ENCODE measurements at regions not wholly inside any gene's neighbourhood (a gene's known extent, or its start where the extent isn't known, plus 50 kb on each side); places are given as distances from the start of the nearest gene placed in this dataset.

DNA sequence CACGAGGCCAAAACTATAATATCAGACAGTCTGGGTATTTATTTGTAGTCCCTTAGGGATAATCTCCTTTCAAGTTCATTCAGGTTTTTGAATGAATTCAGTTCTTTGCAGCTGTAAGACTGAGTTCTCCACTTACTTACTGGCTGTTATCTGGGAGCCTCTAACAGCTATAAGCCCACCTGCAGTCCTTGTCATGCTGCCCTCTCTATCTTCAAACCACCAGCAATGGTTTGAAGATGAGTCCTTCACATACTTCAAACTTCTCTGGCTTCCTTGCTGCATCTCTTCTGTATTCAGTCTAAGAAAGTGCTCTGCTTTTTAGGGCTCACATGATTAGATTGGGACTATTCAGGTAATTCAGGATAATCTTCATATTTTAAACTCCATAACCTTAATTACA is 154.5 kb upstream of the STT3B start:
- Histone ChIP-seq H3K9ac (ENCODE audit: low read depth, low read length) (no peak overlapping the region), H3K27me3 (ENCODE audit: control insufficient read depth, insufficient read depth, low read length) (no peaks in the 10 kb centered on the region), H3K4me3 (ENCODE audit: low read depth, low read length) (no peak overlapping the region), H3K27ac (ENCODE audit: low read depth, low read length) (no peak overlapping the region), H3K9me3 (ENCODE audit: control insufficient read depth, insufficient read depth, low read length) (no peaks in the 10 kb centered on the region), H3K4me1 (ENCODE audit: control insufficient read depth, insufficient read depth, low read length) (no peaks in the 10 kb centered on the region), H3K36me3 (ENCODE audit: control insufficient read depth, insufficient read depth, low read length) (no peaks in the 10 kb centered on the region)

DNA sequence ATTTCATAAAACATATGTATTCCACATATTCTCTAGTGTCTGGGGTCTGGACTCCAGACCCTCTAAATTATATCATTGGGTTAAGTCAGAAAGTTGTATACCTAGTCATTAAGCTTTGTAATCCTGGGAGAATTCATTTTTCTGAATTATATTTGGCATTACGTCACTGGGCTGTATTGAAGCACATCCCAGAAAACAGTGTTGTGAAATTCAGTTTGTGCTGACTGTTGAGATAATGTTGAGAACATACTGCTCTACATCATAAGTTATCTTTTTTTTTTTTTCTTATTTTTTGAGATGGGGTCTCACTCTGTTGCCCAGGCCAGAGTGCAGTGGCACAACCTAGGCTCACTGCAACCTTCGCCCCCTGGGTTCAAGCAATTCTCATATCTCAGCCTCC is 153.1 kb upstream of the STT3B start:
- Histone ChIP-seq H3K36me3 (ENCODE audit: control insufficient read depth, insufficient read depth, low read length) (no peaks in the 10 kb centered on the region), H3K9me3 (ENCODE audit: control insufficient read depth, insufficient read depth, low read length) (no peaks in the 10 kb centered on the region), H3K27ac (ENCODE audit: low read depth, low read length) (no peak overlapping the region), H3K9ac (ENCODE audit: low read depth, low read length) (no peak overlapping the region), H3K27me3 (ENCODE audit: control insufficient read depth, insufficient read depth, low read length) (no peaks in the 10 kb centered on the region), H3K4me3 (ENCODE audit: low read depth, low read length) (no peak overlapping the region), H3K4me1 (ENCODE audit: control insufficient read depth, insufficient read depth, low read length) (no peaks in the 10 kb centered on the region)

DNA sequence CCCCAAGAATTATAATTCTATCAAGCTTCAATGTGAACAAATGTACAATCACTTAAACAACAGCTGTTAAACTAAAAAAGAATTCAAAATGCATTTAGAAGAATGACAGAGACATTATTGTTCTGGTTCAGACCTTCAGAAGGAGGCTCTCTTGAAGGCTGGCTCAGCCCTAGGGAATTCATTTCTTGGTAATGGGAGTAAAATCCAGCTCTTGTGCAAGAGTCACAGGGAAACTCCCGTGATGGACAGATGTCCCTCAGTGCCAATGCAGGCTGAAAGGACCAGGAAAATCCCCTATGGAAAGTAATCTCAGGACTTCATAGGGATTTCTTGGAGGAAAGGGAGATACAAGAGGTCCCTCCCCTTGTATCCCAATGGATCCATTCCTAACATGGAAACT is 149.9 kb upstream of the STT3B start:
- H3K9ac ChIP-seq (ENCODE audit: low read depth, low read length), result no peak overlapping the region
- no peaks in the 10 kb centered on the region for H3K4me1 ChIP-seq (ENCODE audit: control insufficient read depth, insufficient read depth, low read length)
- H3K27ac ChIP-seq (ENCODE audit: low read depth, low read length), result no peak overlapping the region
- no peaks in the 10 kb centered on the region for H3K9me3 ChIP-seq (ENCODE audit: control insufficient read depth, insufficient read depth, low read length)
- H3K4me3 ChIP-seq (ENCODE audit: low read depth, low read length), result no peak overlapping the region
- H3K36me3 ChIP-seq (ENCODE audit: control insufficient read depth, insufficient read depth, low read length), result no peaks in the 10 kb centered on the region
- H3K27me3 ChIP-seq (ENCODE audit: control insufficient read depth, insufficient read depth, low read length), result no peaks in the 10 kb centered on the region

DNA sequence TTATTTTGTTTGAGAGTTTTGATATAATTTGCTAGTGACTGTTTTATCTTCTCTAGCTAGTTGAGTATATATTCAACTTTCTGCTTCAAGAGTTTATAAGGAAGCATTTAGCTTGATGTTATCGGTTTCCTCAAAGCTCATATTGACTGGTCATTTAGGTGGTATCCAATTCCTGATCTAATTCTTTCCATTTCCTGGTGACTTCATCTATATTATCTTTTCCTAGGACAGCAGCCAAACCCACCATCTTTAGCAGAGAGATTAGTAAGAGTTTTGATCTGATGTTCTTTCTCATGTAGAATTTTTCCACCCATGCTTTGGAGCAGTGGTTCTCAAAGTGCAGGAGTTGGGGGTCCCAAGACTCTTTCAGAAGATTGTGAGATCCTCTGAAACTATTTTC is 148.6 kb upstream of the STT3B start:
- no peak overlapping the region for H3K9ac ChIP-seq (ENCODE audit: low read depth, low read length)
- no peak overlapping the region for H3K4me3 ChIP-seq (ENCODE audit: low read depth, low read length)
- H3K9me3 ChIP-seq (ENCODE audit: control insufficient read depth, insufficient read depth, low read length), result no peaks in the 10 kb centered on the region
- no peaks in the 10 kb centered on the region for H3K36me3 ChIP-seq (ENCODE audit: control insufficient read depth, insufficient read depth, low read length)
- H3K27ac ChIP-seq (ENCODE audit: low read depth, low read length), result no peak overlapping the region
- no peaks in the 10 kb centered on the region for H3K27me3 ChIP-seq (ENCODE audit: control insufficient read depth, insufficient read depth, low read length)
- no peaks in the 10 kb centered on the region for H3K4me1 ChIP-seq (ENCODE audit: control insufficient read depth, insufficient read depth, low read length)

DNA sequence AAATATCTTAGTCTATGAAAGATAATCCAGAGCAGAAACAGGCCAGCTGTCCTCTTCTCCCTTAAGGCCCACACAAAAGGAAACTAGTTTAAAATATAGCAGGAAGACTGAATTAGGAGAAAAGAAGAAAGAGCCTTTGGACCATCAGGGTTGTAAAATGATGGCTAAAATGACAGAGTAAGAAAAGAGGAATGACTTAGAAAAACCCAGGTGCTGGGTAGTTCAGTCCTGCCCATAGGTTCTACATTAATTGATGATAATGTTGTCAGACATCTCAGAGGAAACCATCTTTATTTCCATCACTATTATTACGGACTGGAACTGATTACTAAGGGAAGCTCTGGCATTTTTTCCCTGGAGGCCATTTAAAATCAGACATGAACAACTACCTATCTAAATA is 142.8 kb upstream of the STT3B start:
- H3K9me3 ChIP-seq (ENCODE audit: control insufficient read depth, insufficient read depth, low read length), result no peaks in the 10 kb centered on the region
- no peak overlapping the region for H3K9ac ChIP-seq (ENCODE audit: low read depth, low read length)
- no peaks in the 10 kb centered on the region for H3K36me3 ChIP-seq (ENCODE audit: control insufficient read depth, insufficient read depth, low read length)
- peaks cover 17% of the 10 kb centered on the region for H3K4me1 ChIP-seq (ENCODE audit: control insufficient read depth, insufficient read depth, low read length)
- H3K27ac ChIP-seq (ENCODE audit: low read depth, low read length), result no peak overlapping the region
- H3K4me3 ChIP-seq (ENCODE audit: low read depth, low read length), result no peak overlapping the region
- H3K27me3 ChIP-seq (ENCODE audit: control insufficient read depth, insufficient read depth, low read length), result peaks cover 10% of the 10 kb centered on the region; the same call in 1 of the 2 replicates

DNA sequence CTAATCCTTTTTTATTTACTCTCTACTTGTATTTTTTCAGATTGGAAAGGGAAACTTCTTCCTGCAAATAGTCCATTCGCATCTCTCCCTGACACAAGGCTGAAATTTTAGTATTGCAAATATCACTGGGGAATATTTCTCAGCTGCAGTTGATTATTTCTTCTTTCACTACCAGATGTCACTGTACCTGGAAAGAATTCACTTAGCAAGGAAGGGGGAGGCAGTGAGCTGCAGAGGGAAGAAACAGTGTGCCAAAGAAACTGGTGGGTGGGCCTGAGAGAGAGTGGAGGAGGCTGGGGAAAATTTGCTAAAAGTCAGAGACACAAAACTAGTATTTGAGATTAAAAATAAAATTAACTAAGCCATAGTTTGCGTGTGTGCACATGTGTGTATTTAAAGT is 142.3 kb upstream of the STT3B start:
- Histone ChIP-seq H3K27ac (ENCODE audit: low read depth, low read length) (no peak overlapping the region), H3K4me3 (ENCODE audit: low read depth, low read length) (no peak overlapping the region), H3K27me3 (ENCODE audit: control insufficient read depth, insufficient read depth, low read length) (peaks cover 10% of the 10 kb centered on the region; the same call in 1 of the 2 replicates), H3K4me1 (ENCODE audit: control insufficient read depth, insufficient read depth, low read length) (peaks cover 17% of the 10 kb centered on the region), H3K9me3 (ENCODE audit: control insufficient read depth, insufficient read depth, low read length) (no peaks in the 10 kb centered on the region), H3K9ac (ENCODE audit: low read depth, low read length) (no peak overlapping the region), H3K36me3 (ENCODE audit: control insufficient read depth, insufficient read depth, low read length) (no peaks in the 10 kb centered on the region)

DNA sequence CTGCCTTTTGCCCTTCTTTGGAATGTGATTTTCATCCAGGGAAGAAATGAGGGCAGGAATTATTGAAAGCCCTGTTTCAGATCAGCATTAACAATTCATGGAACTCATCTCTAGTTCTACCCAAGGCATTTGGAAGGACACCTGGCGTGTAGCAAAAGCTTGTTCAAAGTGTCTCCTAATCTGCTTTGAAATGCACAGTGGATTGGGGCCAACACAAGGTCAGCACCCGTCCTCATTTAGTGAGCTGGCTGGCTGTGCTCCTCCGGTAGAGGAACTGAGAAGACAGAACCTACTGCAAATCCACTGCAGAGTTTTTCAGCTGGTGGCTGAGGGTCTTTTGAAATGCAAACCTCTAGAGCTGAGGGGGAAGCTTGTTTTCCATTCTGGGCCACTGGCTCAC is 141.6 kb upstream of the STT3B start:
- Histone ChIP-seq H3K9ac (ENCODE audit: low read depth, low read length) (no peak overlapping the region), H3K4me3 (ENCODE audit: low read depth, low read length) (no peak overlapping the region), H3K27ac (ENCODE audit: low read depth, low read length) (peak overlapping the region; percentile 67), H3K27me3 (ENCODE audit: control insufficient read depth, insufficient read depth, low read length) (peaks cover 10% of the 10 kb centered on the region; the same call in 1 of the 2 replicates), H3K36me3 (ENCODE audit: control insufficient read depth, insufficient read depth, low read length) (no peaks in the 10 kb centered on the region), H3K4me1 (ENCODE audit: control insufficient read depth, insufficient read depth, low read length) (peaks cover 17% of the 10 kb centered on the region), H3K9me3 (ENCODE audit: control insufficient read depth, insufficient read depth, low read length) (no peaks in the 10 kb centered on the region)

DNA sequence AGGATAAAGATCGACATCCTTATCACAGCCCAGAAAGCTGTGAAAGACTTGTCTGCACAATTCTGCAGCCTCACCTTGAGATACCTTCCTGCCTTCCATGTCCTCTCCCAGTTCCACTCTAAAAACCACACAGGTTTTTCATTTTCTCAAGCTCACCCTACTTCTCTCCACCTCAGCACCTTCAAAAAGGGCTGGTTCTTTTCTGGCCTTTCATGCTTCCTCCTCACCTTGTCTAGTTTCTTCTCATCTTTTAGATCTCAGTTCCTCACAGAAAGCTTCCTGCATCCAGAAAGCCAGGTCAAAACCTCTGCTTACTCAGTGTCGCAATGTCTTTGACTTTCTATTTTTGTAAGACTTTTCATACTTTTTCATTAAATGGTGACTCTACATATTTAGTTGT is 140.2 kb upstream of the STT3B start:
- Histone ChIP-seq H3K27me3 (ENCODE audit: control insufficient read depth, insufficient read depth, low read length) (peaks cover 10% of the 10 kb centered on the region; the same call in 1 of the 2 replicates), H3K36me3 (ENCODE audit: control insufficient read depth, insufficient read depth, low read length) (no peaks in the 10 kb centered on the region), H3K9me3 (ENCODE audit: control insufficient read depth, insufficient read depth, low read length) (no peaks in the 10 kb centered on the region), H3K9ac (ENCODE audit: low read depth, low read length) (no peak overlapping the region), H3K27ac (ENCODE audit: low read depth, low read length) (no peak overlapping the region), H3K4me1 (ENCODE audit: control insufficient read depth, insufficient read depth, low read length) (peaks cover 17% of the 10 kb centered on the region), H3K4me3 (ENCODE audit: low read depth, low read length) (no peak overlapping the region)

DNA sequence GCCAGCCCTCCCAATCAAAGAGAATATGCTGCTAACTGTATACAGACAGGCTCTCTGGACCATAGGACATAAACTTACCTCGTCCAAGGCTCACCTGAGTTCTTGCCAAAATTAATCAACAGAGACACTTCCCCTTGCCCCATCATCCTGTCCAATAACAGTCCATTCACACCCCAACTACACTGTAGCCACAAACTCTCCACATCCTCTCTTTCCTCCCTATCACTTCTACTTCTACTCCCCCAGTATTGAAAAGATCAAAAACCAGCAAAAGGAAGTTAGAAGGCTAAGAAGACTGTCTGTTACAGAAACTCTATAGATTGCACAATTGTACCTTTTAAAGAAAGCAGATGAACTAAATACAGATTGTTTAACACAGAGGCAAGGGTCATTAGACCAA is 133.5 kb upstream of the STT3B start:
- Histone ChIP-seq H3K9me3 (ENCODE audit: control insufficient read depth, insufficient read depth, low read length) (no peaks in the 10 kb centered on the region), H3K36me3 (ENCODE audit: control insufficient read depth, insufficient read depth, low read length) (no peaks in the 10 kb centered on the region), H3K27me3 (ENCODE audit: control insufficient read depth, insufficient read depth, low read length) (no peaks in the 10 kb centered on the region), H3K27ac (ENCODE audit: low read depth, low read length) (no peak overlapping the region), H3K4me3 (ENCODE audit: low read depth, low read length) (no peak overlapping the region), H3K9ac (ENCODE audit: low read depth, low read length) (no peak overlapping the region), H3K4me1 (ENCODE audit: control insufficient read depth, insufficient read depth, low read length) (no peaks in the 10 kb centered on the region)

DNA sequence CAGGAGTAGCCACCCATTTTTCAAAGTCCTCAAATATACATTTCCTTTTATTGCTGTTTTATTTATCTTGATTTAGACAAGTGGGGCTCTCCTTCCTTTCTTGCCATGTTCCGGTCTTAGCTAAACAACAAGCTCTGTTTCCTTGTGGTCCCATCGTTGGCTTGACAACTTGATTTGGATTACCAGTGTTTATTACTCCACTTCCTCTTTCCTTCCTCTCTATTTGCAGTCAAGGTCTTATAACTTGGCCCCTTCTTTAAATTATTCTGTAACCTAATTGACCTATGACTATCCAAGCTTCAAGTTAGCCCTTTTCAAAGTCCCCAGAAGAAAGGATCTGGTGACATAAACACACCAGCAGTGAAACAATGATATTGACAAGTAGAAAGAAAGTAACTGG is 130.6 kb upstream of the STT3B start:
- Histone ChIP-seq H3K27ac (ENCODE audit: low read depth, low read length) (no peak overlapping the region), H3K4me3 (ENCODE audit: low read depth, low read length) (no peak overlapping the region), H3K27me3 (ENCODE audit: control insufficient read depth, insufficient read depth, low read length) (no peaks in the 10 kb centered on the region), H3K4me1 (ENCODE audit: control insufficient read depth, insufficient read depth, low read length) (no peaks in the 10 kb centered on the region; the same call in 1 of the 2 replicates), H3K9me3 (ENCODE audit: control insufficient read depth, insufficient read depth, low read length) (no peaks in the 10 kb centered on the region), H3K9ac (ENCODE audit: low read depth, low read length) (no peak overlapping the region), H3K36me3 (ENCODE audit: control insufficient read depth, insufficient read depth, low read length) (no peaks in the 10 kb centered on the region)

DNA sequence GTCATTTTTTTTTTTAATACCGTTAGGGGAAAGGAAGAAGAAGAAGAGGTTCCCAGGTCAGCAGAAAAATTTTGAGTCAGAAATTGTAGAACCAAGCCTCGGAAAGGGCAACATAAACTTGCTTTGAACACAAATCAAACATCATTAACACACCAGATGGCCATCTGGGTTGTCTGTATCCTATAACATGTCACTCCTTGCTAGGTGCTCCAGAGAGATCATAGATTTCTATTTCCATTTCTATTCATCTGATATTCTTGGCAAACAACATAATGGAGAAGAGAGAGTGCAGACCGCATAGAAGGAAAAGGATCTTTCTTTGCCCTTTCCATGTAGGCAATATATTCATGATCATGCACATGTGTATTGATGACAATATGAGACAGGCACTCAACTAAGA is 129.5 kb upstream of the STT3B start:
- no peaks in the 10 kb centered on the region for H3K36me3 ChIP-seq (ENCODE audit: control insufficient read depth, insufficient read depth, low read length)
- no peak overlapping the region for H3K9ac ChIP-seq (ENCODE audit: low read depth, low read length)
- H3K27me3 ChIP-seq (ENCODE audit: control insufficient read depth, insufficient read depth, low read length), result no peaks in the 10 kb centered on the region
- no peak overlapping the region for H3K4me3 ChIP-seq (ENCODE audit: low read depth, low read length)
- no peaks in the 10 kb centered on the region; the same call in 1 of the 2 replicates for H3K4me1 ChIP-seq (ENCODE audit: control insufficient read depth, insufficient read depth, low read length)
- H3K9me3 ChIP-seq (ENCODE audit: control insufficient read depth, insufficient read depth, low read length), result no peaks in the 10 kb centered on the region
- no peak overlapping the region for H3K27ac ChIP-seq (ENCODE audit: low read depth, low read length)

DNA sequence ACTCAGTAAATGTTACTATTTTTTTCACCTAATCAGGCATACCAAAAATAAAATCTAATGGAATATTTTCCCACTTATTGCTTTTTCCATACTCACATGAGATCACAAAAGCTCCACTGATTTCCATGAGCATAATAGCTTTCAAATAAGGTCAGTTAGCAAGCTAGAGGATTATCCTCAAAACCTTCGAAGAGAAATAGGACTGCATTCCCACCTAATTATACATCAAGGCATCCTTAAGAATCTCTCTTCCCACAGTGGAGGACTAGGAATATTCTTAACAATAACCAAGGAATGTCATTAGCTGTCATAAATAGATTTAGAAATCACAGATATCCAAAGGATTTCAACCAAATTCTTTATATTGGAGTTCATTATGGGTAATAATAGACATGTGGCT is 127.9 kb upstream of the STT3B start:
- H3K4me3 ChIP-seq (ENCODE audit: low read depth, low read length), result no peak overlapping the region
- no peaks in the 10 kb centered on the region; the same call in 1 of the 2 replicates for H3K4me1 ChIP-seq (ENCODE audit: control insufficient read depth, insufficient read depth, low read length)
- no peaks in the 10 kb centered on the region for H3K9me3 ChIP-seq (ENCODE audit: control insufficient read depth, insufficient read depth, low read length)
- H3K36me3 ChIP-seq (ENCODE audit: control insufficient read depth, insufficient read depth, low read length), result no peaks in the 10 kb centered on the region
- H3K9ac ChIP-seq (ENCODE audit: low read depth, low read length), result no peak overlapping the region
- H3K27me3 ChIP-seq (ENCODE audit: control insufficient read depth, insufficient read depth, low read length), result no peaks in the 10 kb centered on the region
- no peak overlapping the region for H3K27ac ChIP-seq (ENCODE audit: low read depth, low read length)

All from HUES48 (cell line).